Middle frontal gyrus (tissue), 1 donor: ENCODE measurements at regions not wholly inside any gene's neighbourhood (a gene's known extent, or its start where the extent isn't known, plus 50 kb on each side); places are given as distances from the start of the nearest gene placed in this dataset.
A peak's percentile ranks its signal among the peaks of the same experiment; 100 is the strongest.

ENCODE experiments used
- DNase-seq: peaks from one replicate; pipeline ENCODE4 v3.0.0-alpha.2; 2015; ENCODE audit warnings: low spot score; ENCODE audit errors: extremely low spot score

GRCh38 chr15:97858296-97858695 is 102.2 kb upstream of the ARRDC4 start:
- DNase-seq: peak; percentile 30

- DNase-seq: no peak
Measured at GRCh38 chr15:97861529-97862260, 98.8 kb upstream of the ARRDC4 start.

- no peak for DNase-seq
Measured at GRCh38 chr15:97866959-97867358, 93.5 kb upstream of the ARRDC4 start.

GRCh38 chr15:97867870-97868269 is 92.6 kb upstream of the ARRDC4 start:
- no peak for DNase-seq

GRCh38 chr15:97868981-97869380 is 91.5 kb upstream of the ARRDC4 start:
- no peak for DNase-seq

GRCh38 chr15:97870771-97871170 is 89.7 kb upstream of the ARRDC4 start:
- no peak for DNase-seq

GRCh38 chr15:97874139-97874538 is 86.4 kb upstream of the ARRDC4 start:
- no peak for DNase-seq

- DNase-seq: no peak
Measured at GRCh38 chr15:97875025-97875512, 85.4 kb upstream of the ARRDC4 start.

- DNase-seq: no peak
Measured at GRCh38 chr15:97875513-97876280, 84.8 kb upstream of the ARRDC4 start.

- no peak for DNase-seq
Measured at GRCh38 chr15:97876281-97876675, 84.2 kb upstream of the ARRDC4 start.

GRCh38 chr15:97881346-97881965 is 79.0 kb upstream of the ARRDC4 start:
- no peak for DNase-seq

GRCh38 chr15:97884513-97885131 is 75.9 kb upstream of the ARRDC4 start:
- no peak for DNase-seq

GRCh38 chr15:97890307-97890706 is 70.2 kb upstream of the ARRDC4 start:
- DNase-seq: no peak

- DNase-seq: no peak
Measured at GRCh38 chr15:97892167-97892938, 68.2 kb upstream of the ARRDC4 start.

- DNase-seq: no peak
Measured at GRCh38 chr15:97893967-97894366, 66.5 kb upstream of the ARRDC4 start.

GRCh38 chr15:97899981-97900380 is 60.5 kb upstream of the ARRDC4 start:
- no peak for DNase-seq

- DNase-seq: no peak
Measured at GRCh38 chr15:97902140-97902780, 58.2 kb upstream of the ARRDC4 start.

GRCh38 chr15:97903560-97903959 is 56.9 kb upstream of the ARRDC4 start:
- DNase-seq: no peak

GRCh38 chr15:97903971-97904572 is 56.4 kb upstream of the ARRDC4 start:
- peak; percentile 33 for DNase-seq

- DNase-seq: no peak
Measured at GRCh38 chr15:97909291-97909891, 51.1 kb upstream of the ARRDC4 start.
